Caco-2 (cell line): ENCODE measurements at regions not wholly inside any gene's neighbourhood (a gene's known extent, or its start where the extent isn't known, plus 50 kb on each side); places are given as distances from the start of the nearest gene placed in this dataset.

Experiments
- BruUV-seq: library from RNA; stranded (reverse); fragments of 400-500 nt; replicated peaks from 2 replicates; lab custom pipeline; 2021; lab: Mats Ljungman, UMichigan
- CTCF ChIA-PET: fragments of 300-600 bp; sonication (Branson Sonifier 250); formaldehyde crosslinking; loops from one replicate; lab custom pipeline; 2022; ENCODE audit warnings: antibody characterized with exemption; lab: Charles Lee
- POLR2A ChIA-PET: fragments of 300-600 bp; sonication (Branson Sonifier 250); formaldehyde crosslinking; loops from one replicate; lab custom pipeline; 2022; ENCODE audit warnings: antibody characterized with exemption; lab: Charles Lee
- DNase-seq, 2 experiments: peaks; one replicate each; pipeline versions ENCODE4 v3.0.0 to v3.0.0-alpha.2; 2020 to 2022
- H3K27me3 ChIP-seq: replicated peaks from 2 replicates; pipeline ENCODE4 v1.6.0; 2011; ENCODE audit warnings: low read length; ENCODE audit not compliant: control insufficient read depth, insufficient read depth
- H3K36me3 ChIP-seq: 2 replicates; pipeline ENCODE4 v1.5.1; 2011; ENCODE audit warnings: low read length; ENCODE audit not compliant: control insufficient read depth, insufficient read depth
- H3K4me1 ChIP-seq: fragments of 250-450 bp; sonication (Bioruptor Pico); 2 replicates; pipeline ENCODE4 v1.5.1; 2020; ENCODE audit warnings: mild to moderate bottlenecking
- H3K4me3 ChIP-seq: 2 replicates; pipeline ENCODE4 v1.5.1; 2011; ENCODE audit warnings: low read depth, mild to moderate bottlenecking, control low read depth, low read length
- H3K9me3 ChIP-seq: fragments of 250-450 bp; sonication (Bioruptor Pico); 2 replicates; pipeline ENCODE4 v1.5.1; 2020; ENCODE audit warnings: mild to moderate bottlenecking, moderate library complexity
- H3K27ac Mint-ChIP-seq: one replicate; pipeline ENCODE4 v1.8.0; 2022; ENCODE audit warnings: mixed read lengths; ENCODE audit not compliant: unreplicated experiment
- H3K27me3 Mint-ChIP-seq: one replicate; pipeline ENCODE4 v1.8.0; 2022; ENCODE audit warnings: mixed read lengths; ENCODE audit not compliant: insufficient read depth, unreplicated experiment
- H3K36me3 Mint-ChIP-seq: one replicate; pipeline ENCODE4 v1.8.0; 2022; ENCODE audit warnings: mild to moderate bottlenecking, mixed read lengths; ENCODE audit not compliant: insufficient read depth, unreplicated experiment
- H3K4me1 Mint-ChIP-seq: one replicate; pipeline ENCODE4 v1.8.0; 2022; ENCODE audit warnings: low read depth, mixed read lengths; ENCODE audit not compliant: unreplicated experiment
- H3K4me3 Mint-ChIP-seq: one replicate; pipeline ENCODE4 v1.8.0; 2022; ENCODE audit warnings: mild to moderate bottlenecking, moderate library complexity, mixed read lengths; ENCODE audit not compliant: unreplicated experiment
- H3K9me3 Mint-ChIP-seq: one replicate; pipeline ENCODE4 v1.8.0; 2022; ENCODE audit warnings: mixed read lengths; ENCODE audit not compliant: unreplicated experiment
- CTCF ChIP-seq, 2 experiments: fragments of 200-600 bp in 1 of 2; IDR thresholded peaks; 1 replicate in 1 of 2; 2 replicates in 1 of 2; pipeline versions ENCODE4 v1.5.1 to v1.8.0; 2011 to 2022; ENCODE audit warnings: antibody characterized with exemption in 1 of 2, control low read depth in 1 of 2, inconsistent platforms in 1 of 2, low read depth in 1 of 2, low read length in 1 of 2, mild to moderate bottlenecking in 1 of 2, moderate library complexity in 1 of 2; ENCODE audit not compliant: insufficient read depth in 1 of 2, severe bottlenecking in 1 of 2, unreplicated experiment in 1 of 2
- intact Hi-C: fragments of 100-400 bp; cut with micrococcal nuclease; formaldehyde crosslinking; loops from one replicate; pipeline ENCODE4 v1.10.0; 2022; ENCODE audit not compliant: unreplicated experiment

DNA sequence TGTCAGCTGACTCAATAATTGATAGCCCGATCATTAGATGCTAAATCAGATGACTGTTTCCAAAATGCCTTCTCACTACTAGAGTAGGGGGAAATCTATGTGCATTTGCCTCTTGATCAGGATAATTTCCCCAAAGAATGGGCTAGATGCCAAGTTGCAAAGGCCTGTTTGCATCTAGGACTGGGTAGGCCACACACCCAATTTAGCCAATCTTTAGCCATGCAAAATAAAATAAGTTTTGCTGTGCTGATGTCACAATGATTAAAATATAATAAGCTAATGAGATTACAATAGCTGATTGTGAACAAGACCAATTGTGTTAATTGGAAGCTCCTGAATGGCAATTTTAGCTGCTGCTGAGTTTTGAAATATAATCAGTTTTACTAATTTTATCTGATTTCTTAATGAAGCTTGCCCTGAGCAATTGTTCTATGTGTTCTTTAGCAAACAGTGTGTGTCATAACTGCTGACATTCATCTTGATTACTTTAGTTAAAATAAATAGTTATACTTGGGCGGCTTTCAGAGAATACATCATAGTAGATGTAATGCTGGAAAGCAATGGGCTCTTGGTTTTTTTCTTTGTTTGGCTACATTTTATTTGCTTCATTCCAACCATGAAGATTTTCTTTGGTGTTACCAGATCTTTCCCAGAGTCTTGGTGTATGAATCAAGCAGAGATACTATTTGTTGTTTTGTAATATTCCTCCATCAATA, 973.2 kb upstream of the SLC35B3 start:
- peaks cover 16% of the 10 kb centered on the region for H3K4me1 Mint-ChIP-seq
- BruUV-seq: no TSS peak

DNA sequence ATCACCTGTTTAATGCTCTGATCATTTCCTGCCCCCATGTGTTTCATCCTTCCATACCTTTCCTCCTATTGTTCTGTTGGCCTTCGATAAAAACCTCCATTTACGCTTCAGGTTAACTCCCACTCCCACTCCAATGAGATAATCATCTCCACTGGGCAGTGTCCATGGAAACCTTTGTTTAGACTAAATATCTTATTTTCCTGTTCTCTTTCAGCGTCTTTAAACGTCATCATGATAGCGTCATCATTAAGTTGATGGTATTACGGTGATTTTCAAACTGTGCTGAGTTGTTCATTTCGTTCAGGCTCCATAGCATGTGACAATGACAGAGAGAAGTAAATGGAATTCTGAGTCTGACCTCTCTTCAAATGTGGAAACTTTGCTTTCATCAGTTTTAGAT, 970.5 kb upstream of the SLC35B3 start:
- Mint-ChIP-seq H3K27ac (no peak overlapping the region), H3K4me1 (peaks cover 16% of the 10 kb centered on the region), H3K36me3 (peaks cover 5% of the 10 kb centered on the region), H3K4me3 (no peak overlapping the region), H3K9me3 (no peaks in the 10 kb centered on the region), H3K27me3 (no peaks in the 10 kb centered on the region)
- H3K4me3 ChIP-seq: no peak overlapping the region
- ChIA-PET POLR2A (no interaction called here), CTCF (no interaction called here)
- H3K27me3 ChIP-seq: no peaks in the 10 kb centered on the region
- intact Hi-C loops: loop anchor here (2.0 kb wide), 1 partner anchor 97 kb away; no protein-coding TSS in a partner anchor
- TF ChIP-seq CTCF (IDR thresholded peaks at IDR 0.05; ENCODE audit: insufficient read depth in 1 of 2, low read depth in 1 of 2, low read length in 1 of 2, severe bottlenecking in 1 of 2, unreplicated experiment in 1 of 2): no peak
- DNase-seq: no peak
- H3K36me3 ChIP-seq: no peaks in the 10 kb centered on the region
- no TSS peak for BruUV-seq
- H3K4me1 ChIP-seq: peaks cover 27% of the 10 kb centered on the region
- no peaks in the 10 kb centered on the region for H3K9me3 ChIP-seq

More for the DNA sequence above, 973.2 kb upstream of the SLC35B3 start:
- intact Hi-C loops: no loop called here
- TF ChIP-seq CTCF (IDR thresholded peaks at IDR 0.05; ENCODE audit: insufficient read depth in 1 of 2, low read depth in 1 of 2, low read length in 1 of 2, severe bottlenecking in 1 of 2, unreplicated experiment in 1 of 2): no peak
- Histone ChIP-seq H3K4me3 (no peak overlapping the region), H3K36me3 (no peaks in the 10 kb centered on the region), H3K27me3 (no peaks in the 10 kb centered on the region), H3K4me1 (peaks cover 17% of the 10 kb centered on the region; the same call in 1 of the 2 replicates), H3K9me3 (no peaks in the 10 kb centered on the region)
- Mint-ChIP-seq H3K36me3 (peaks cover 5% of the 10 kb centered on the region), H3K9me3 (no peaks in the 10 kb centered on the region), H3K4me3 (no peak overlapping the region), H3K27ac (no peak overlapping the region), H3K27me3 (no peaks in the 10 kb centered on the region)
- ChIA-PET CTCF (no interaction called here), POLR2A (no interaction called here)
- DNase-seq: no peak

- BruUV-seq: no TSS peak
- no peak overlapping the region for H3K4me3 ChIP-seq
- H3K27me3 ChIP-seq: no peaks in the 10 kb centered on the region
- H3K27me3 Mint-ChIP-seq: no peaks in the 10 kb centered on the region
- no peaks in the 10 kb centered on the region for H3K9me3 ChIP-seq
- no peak for TF ChIP-seq CTCF (IDR thresholded peaks at IDR 0.05; ENCODE audit: insufficient read depth in 1 of 2, low read depth in 1 of 2, low read length in 1 of 2, severe bottlenecking in 1 of 2, unreplicated experiment in 1 of 2)
- intact Hi-C loops: loop anchor here (2.0 kb wide), 1 partner anchor 97 kb away; no protein-coding TSS in a partner anchor
- H3K36me3 ChIP-seq: no peaks in the 10 kb centered on the region
- no peak for DNase-seq
- ChIA-PET POLR2A (interaction anchor here (0.7 kb wide), 1 partner anchor 643 kb away, joined by 3 read pairs; no protein-coding TSS in a partner anchor), CTCF (no interaction called here)
- H3K4me1 Mint-ChIP-seq: peaks cover 21% of the 10 kb centered on the region
- peaks cover 5% of the 10 kb centered on the region for H3K36me3 Mint-ChIP-seq
- H3K27ac Mint-ChIP-seq: no peak overlapping the region
- H3K4me3 Mint-ChIP-seq: no peak overlapping the region
- no peaks in the 10 kb centered on the region for H3K9me3 Mint-ChIP-seq
- H3K4me1 ChIP-seq: peaks cover 27% of the 10 kb centered on the region
Measured at GRCh38 chr6:9405369-9405768, 970.0 kb upstream of the SLC35B3 start.
